Lower lobe of right lung (tissue), 2 donors: ENCODE measurements at regions not wholly inside any gene's neighbourhood (a gene's known extent, or its start where the extent isn't known, plus 50 kb on each side); places are given as distances from the start of the nearest gene placed in this dataset.

Source experiments
- ATAC-seq, 2 donors: fragments of 200-7000 bp; cut with Tn5 transposase; one replicate each; pipeline ENCODE4 v1.9.1; 2020 to 2022; ENCODE audit warnings: mild to moderate bottlenecking in 2 of 2, moderate library complexity in 2 of 2
- DNase-seq: peaks from one replicate; pipeline ENCODE4 v3.0.0-alpha.2; 2020
- H3K27ac ChIP-seq: fragments of 200-600 bp; one replicate; pipeline ENCODE4 v1.8.0; 2022
- H3K27me3 ChIP-seq: fragments of 200-600 bp; one replicate; pipeline ENCODE4 v1.8.0; 2022; ENCODE audit warnings: low read depth
- H3K36me3 ChIP-seq: fragments of 200-600 bp; one replicate; pipeline ENCODE4 v1.8.0; 2022; ENCODE audit warnings: mild to moderate bottlenecking
- H3K4me1 ChIP-seq: fragments of 200-600 bp; one replicate; pipeline ENCODE4 v1.8.0; 2022
- H3K4me3 ChIP-seq: fragments of 200-600 bp; one replicate; pipeline ENCODE4 v1.8.0; 2022; ENCODE audit warnings: mild to moderate bottlenecking
- H3K9me3 ChIP-seq: fragments of 200-600 bp; one replicate; pipeline ENCODE4 v1.8.0; 2022
- CTCF ChIP-seq: fragments of 200-600 bp; IDR thresholded peaks from one replicate; pipeline ENCODE4 v1.8.0; 2022; ENCODE audit warnings: antibody characterized with exemption, mild to moderate bottlenecking
- intact Hi-C: fragments of 100-400 bp; cut with DNase I; formaldehyde crosslinking; loops from one replicate; pipeline ENCODE4 v1.11.0; 2022
- donor health status: DM: no; HTN: yes; CAD: no; lungs with severe emphysema.

- Histone ChIP-seq H3K27ac (no peak overlapping the region), H3K4me3 (no peak overlapping the region), H3K36me3 (no peaks in the 10 kb centered on the region), H3K27me3 (no peaks in the 10 kb centered on the region), H3K4me1 (no peaks in the 10 kb centered on the region), H3K9me3 (no peaks in the 10 kb centered on the region)
- intact Hi-C loops = no loop called here
- no peak for DNase-seq
- TF ChIP-seq CTCF = no peak
- ATAC-seq = no peak
Observed at GRCh38 chr7:125130173-125130572, 200.5 kb upstream of the POT1 start.

- no peak for TF ChIP-seq CTCF
- intact Hi-C loops = no loop called here
Observed at GRCh38 chr7:125127304-125127703, 197.7 kb upstream of the POT1 start.

DNA sequence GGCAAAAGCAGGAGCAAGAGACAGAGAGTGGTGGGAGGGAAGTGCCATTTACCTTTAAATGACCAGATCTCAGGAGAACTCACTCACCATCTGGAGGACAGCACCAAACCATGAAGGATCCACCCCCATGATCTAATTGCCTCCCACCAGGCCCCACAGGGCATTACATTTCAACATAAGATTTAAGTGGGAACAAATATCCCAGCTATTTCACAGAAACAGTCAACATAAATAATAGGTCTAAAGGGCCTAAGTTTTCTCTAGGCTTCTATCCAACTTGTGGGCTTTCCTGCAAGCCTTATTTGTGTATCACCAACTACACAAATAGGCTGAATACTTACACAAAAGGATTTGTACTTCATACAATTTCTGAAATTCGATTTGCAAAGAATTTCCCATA is 196.8 kb upstream of the POT1 start:
- Histone ChIP-seq H3K9me3 (no peaks in the 10 kb centered on the region), H3K27me3 (no peaks in the 10 kb centered on the region), H3K4me3 (no peak overlapping the region), H3K36me3 (no peaks in the 10 kb centered on the region), H3K4me1 (no peaks in the 10 kb centered on the region), H3K27ac (no peak overlapping the region)
- ATAC-seq (no peak), DNase-seq (no peak)
- intact Hi-C loops = no loop called here
- TF ChIP-seq CTCF = no peak

More at GRCh38 chr7:125127304-125127703, 197.7 kb upstream of the POT1 start:
- Histone ChIP-seq H3K27ac (no peak overlapping the region), H3K4me3 (no peak overlapping the region), H3K4me1 (no peaks in the 10 kb centered on the region), H3K9me3 (no peaks in the 10 kb centered on the region), H3K36me3 (no peaks in the 10 kb centered on the region), H3K27me3 (no peaks in the 10 kb centered on the region)
- ATAC-seq (no peak), DNase-seq (no peak)

- Histone ChIP-seq H3K4me3 (no peak overlapping the region), H3K27me3 (no peaks in the 10 kb centered on the region), H3K27ac (no peak overlapping the region), H3K36me3 (no peaks in the 10 kb centered on the region), H3K4me1 (no peaks in the 10 kb centered on the region), H3K9me3 (no peaks in the 10 kb centered on the region)
- no peak for ATAC-seq
- intact Hi-C loops = no loop called here
- no peak for DNase-seq
- TF ChIP-seq CTCF = no peak
Observed at GRCh38 chr7:125125315-125125714, 195.7 kb upstream of the POT1 start.

- Histone ChIP-seq H3K9me3 (no peaks in the 10 kb centered on the region), H3K36me3 (no peaks in the 10 kb centered on the region), H3K4me1 (no peaks in the 10 kb centered on the region), H3K4me3 (no peak overlapping the region), H3K27ac (no peak overlapping the region), H3K27me3 (no peaks in the 10 kb centered on the region)
- DNase-seq (no peak), ATAC-seq (no peak)
- TF ChIP-seq CTCF = no peak
- intact Hi-C loops = no loop called here
Observed at GRCh38 chr7:125122173-125122572, 192.5 kb upstream of the POT1 start.

DNA sequence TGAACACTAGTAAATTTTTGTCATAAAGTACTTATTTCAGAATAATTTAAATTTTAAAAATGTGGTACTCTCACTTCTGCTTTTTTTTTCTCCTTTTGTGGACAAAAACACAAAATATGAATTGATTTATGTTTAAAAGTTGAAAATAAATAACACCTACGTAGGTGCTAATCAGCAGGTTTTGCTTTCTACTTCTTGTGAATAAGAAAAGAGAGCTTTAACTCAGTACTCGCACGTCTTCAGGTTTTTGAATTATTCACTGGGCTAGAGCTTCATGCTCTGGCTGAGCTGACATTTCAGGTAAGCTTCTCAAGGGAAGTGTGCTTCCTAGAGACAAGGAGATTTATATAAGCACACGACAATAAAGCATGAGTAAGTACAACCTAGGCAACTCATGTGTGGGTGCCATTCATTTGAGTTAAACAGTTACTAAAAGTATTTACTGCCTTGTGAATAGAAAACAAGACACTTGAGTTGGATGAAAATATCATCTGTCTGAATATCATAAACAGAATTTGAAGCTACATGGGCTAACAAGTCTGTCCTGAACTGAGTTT is 190.0 kb upstream of the POT1 start:
- H3K36me3 ChIP-seq = no peaks in the 10 kb centered on the region
- no peaks in the 10 kb centered on the region for H3K4me1 ChIP-seq
- H3K27me3 ChIP-seq = no peaks in the 10 kb centered on the region
- ATAC-seq (no peak), DNase-seq (no peak)
- no peaks in the 10 kb centered on the region for H3K9me3 ChIP-seq
- no peak for TF ChIP-seq CTCF
- intact Hi-C loops = no loop called here
- H3K27ac ChIP-seq = no peak overlapping the region
- no peak overlapping the region for H3K4me3 ChIP-seq
